Esophagus squamous epithelium (tissue), 4 donors: ENCODE measurements at regions not wholly inside any gene's neighbourhood (a gene's known extent, or its start where the extent isn't known, plus 50 kb on each side); places are given as distances from the start of the nearest gene placed in this dataset.

ENCODE experiments used
- POLR2A ChIP-seq, 4 donors: fragments of 450-650 bp; IDR thresholded peaks; one replicate each; pipeline ENCODE4 v1.6.1; 2017; ENCODE audit warnings: antibody characterized with exemption in 4 of 4, mild to moderate bottlenecking in 4 of 4, moderate library complexity in 3 of 4
- TF ChIP-seq, protein P1 (sequence below), 6 experiments: fragments of 450-650 bp in 4 of 6; fragments of 200-600 bp in 2 of 6; sonication (generic) in 2 of 6; IDR thresholded peaks; one replicate each; pipeline ENCODE4 v1.5.1; 2016 to 2019; ENCODE audit warnings: antibody characterized with exemption in 6 of 6, mild to moderate bottlenecking in 4 of 6, moderate library complexity in 4 of 6

GRCh38 chr13:38417241-38417640, 67.6 kb downstream of the UFM1 start:
- TF ChIP-seq, protein P1, sequence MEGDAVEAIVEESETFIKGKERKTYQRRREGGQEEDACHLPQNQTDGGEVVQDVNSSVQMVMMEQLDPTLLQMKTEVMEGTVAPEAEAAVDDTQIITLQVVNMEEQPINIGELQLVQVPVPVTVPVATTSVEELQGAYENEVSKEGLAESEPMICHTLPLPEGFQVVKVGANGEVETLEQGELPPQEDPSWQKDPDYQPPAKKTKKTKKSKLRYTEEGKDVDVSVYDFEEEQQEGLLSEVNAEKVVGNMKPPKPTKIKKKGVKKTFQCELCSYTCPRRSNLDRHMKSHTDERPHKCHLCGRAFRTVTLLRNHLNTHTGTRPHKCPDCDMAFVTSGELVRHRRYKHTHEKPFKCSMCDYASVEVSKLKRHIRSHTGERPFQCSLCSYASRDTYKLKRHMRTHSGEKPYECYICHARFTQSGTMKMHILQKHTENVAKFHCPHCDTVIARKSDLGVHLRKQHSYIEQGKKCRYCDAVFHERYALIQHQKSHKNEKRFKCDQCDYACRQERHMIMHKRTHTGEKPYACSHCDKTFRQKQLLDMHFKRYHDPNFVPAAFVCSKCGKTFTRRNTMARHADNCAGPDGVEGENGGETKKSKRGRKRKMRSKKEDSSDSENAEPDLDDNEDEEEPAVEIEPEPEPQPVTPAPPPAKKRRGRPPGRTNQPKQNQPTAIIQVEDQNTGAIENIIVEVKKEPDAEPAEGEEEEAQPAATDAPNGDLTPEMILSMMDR (IDR thresholded peaks at IDR 0.05) = no peak
- TF ChIP-seq POLR2A (IDR thresholded peaks at IDR 0.05) = no peak
